GM03348 (cell line): ENCODE measurements at regions not wholly inside any gene's neighbourhood (a gene's known extent, or its start where the extent isn't known, plus 50 kb on each side); places are given as distances from the start of the nearest gene placed in this dataset.
"Not testable (repeated sequence)": the region's sequence is repeated elsewhere in the genome, so short reads cannot be mapped to it uniquely, and the experiment has no call there.

ENCODE experiments used
- DNase-seq: peaks from one replicate; pipeline ENCODE4 v3.0.0; 2012; ENCODE audit warnings: low spot score

GRCh38 chr6:130494729-130495128 lies 128.9 kb downstream of the TMEM200A start:
- DNase-seq = no peak

- DNase-seq = peak; percentile 78
Observed at GRCh38 chr6:130500693-130501092, 134.9 kb downstream of the TMEM200A start.

- DNase-seq = peak; percentile 63
Observed at GRCh38 chr6:130503146-130503545, 137.3 kb downstream of the TMEM200A start.

GRCh38 chr6:130505808-130506598 lies 140.2 kb downstream of the TMEM200A start:
- DNase-seq = no peak

- not testable (repeated sequence) for DNase-seq
Observed at GRCh38 chr6:130507005-130507665, 141.3 kb downstream of the TMEM200A start.

- peak; percentile 15 for DNase-seq
Observed at GRCh38 chr6:130507666-130508028, 141.8 kb downstream of the TMEM200A start.

- DNase-seq = peak; percentile 53
Observed at GRCh38 chr6:130513770-130514169, 148.0 kb downstream of the TMEM200A start.

GRCh38 chr6:130514712-130515111 lies 148.9 kb downstream of the TMEM200A start:
- no peak for DNase-seq

GRCh38 chr6:130515306-130515705 lies 149.5 kb downstream of the TMEM200A start:
- no peak for DNase-seq

GRCh38 chr6:130516604-130517003 lies 150.8 kb downstream of the TMEM200A start:
- DNase-seq = no peak

GRCh38 chr6:130517444-130517931 lies 151.7 kb downstream of the TMEM200A start:
- no peak for DNase-seq

- DNase-seq = no peak
Observed at GRCh38 chr6:130518588-130518987, 152.8 kb downstream of the TMEM200A start.

- DNase-seq = peak; percentile 21
Observed at GRCh38 chr6:130520221-130520620, 154.4 kb downstream of the TMEM200A start.

- no peak for DNase-seq
Observed at GRCh38 chr6:130520801-130521200, 155.0 kb downstream of the TMEM200A start.

GRCh38 chr6:130524552-130524951 lies 158.7 kb downstream of the TMEM200A start:
- DNase-seq = no peak

GRCh38 chr6:130525408-130525807 lies 159.6 kb downstream of the TMEM200A start:
- DNase-seq = no peak

GRCh38 chr6:130526466-130526865 lies 160.6 kb downstream of the TMEM200A start:
- no peak for DNase-seq

GRCh38 chr6:130527173-130527572 lies 161.4 kb downstream of the TMEM200A start:
- no peak for DNase-seq

- no peak for DNase-seq
Observed at GRCh38 chr6:130529569-130530149, 163.8 kb downstream of the TMEM200A start.

GRCh38 chr6:130534627-130535026 lies 168.8 kb downstream of the TMEM200A start:
- no peak for DNase-seq

GRCh38 chr6:130535242-130535641 lies 169.4 kb downstream of the TMEM200A start:
- no peak for DNase-seq

- DNase-seq = no peak
Observed at GRCh38 chr6:130537447-130537846, 171.6 kb downstream of the TMEM200A start.

- DNase-seq = no peak
Observed at GRCh38 chr6:130547723-130548122, 181.9 kb downstream of the TMEM200A start.
